HG03139 (cell line): ENCODE measurements at regions not wholly inside any gene's neighbourhood (a gene's known extent, or its start where the extent isn't known, plus 50 kb on each side); places are given as distances from the start of the nearest gene placed in this dataset.

ENCODE experiments used
- ATAC-seq: cut with Tn5 transposase; IDR thresholded peaks from one replicate; pipeline ENCODE4 v1.9.1; 2021; ENCODE audit not compliant: unreplicated experiment

- ATAC-seq, result no peak
These were observed 621.1 kb downstream of the BCL11A start for GRCh38 chr2:59932341-59932740.

GRCh38 chr2:59930430-59930829 lies 623.0 kb downstream of the BCL11A start:
- no peak for ATAC-seq

- no peak for ATAC-seq
These were observed 626.7 kb downstream of the BCL11A start for GRCh38 chr2:59926731-59927130.

- no peak for ATAC-seq
These were observed 628.1 kb downstream of the BCL11A start for GRCh38 chr2:59925321-59925720.

- ATAC-seq, result no peak
These were observed 629.1 kb downstream of the BCL11A start for GRCh38 chr2:59924346-59924745.

GRCh38 chr2:59922450-59922849 lies 631.0 kb downstream of the BCL11A start:
- ATAC-seq, result no peak

GRCh38 chr2:59921743-59922142 lies 631.7 kb downstream of the BCL11A start:
- ATAC-seq, result no peak

GRCh38 chr2:59920961-59921360 lies 632.5 kb downstream of the BCL11A start:
- no peak for ATAC-seq

- no peak for ATAC-seq
These were observed 633.1 kb downstream of the BCL11A start for GRCh38 chr2:59920307-59920706.

GRCh38 chr2:59919579-59919978 lies 633.9 kb downstream of the BCL11A start:
- ATAC-seq, result no peak

- ATAC-seq, result no peak
These were observed 641.4 kb downstream of the BCL11A start for GRCh38 chr2:59912042-59912441.

- no peak for ATAC-seq
These were observed 643.3 kb downstream of the BCL11A start for GRCh38 chr2:59910166-59910565.

- no peak for ATAC-seq
These were observed 644.3 kb downstream of the BCL11A start for GRCh38 chr2:59909147-59909546.

- ATAC-seq, result no peak
These were observed 647.7 kb downstream of the BCL11A start for GRCh38 chr2:59905731-59906130.

- ATAC-seq, result no peak
These were observed 649.4 kb downstream of the BCL11A start for GRCh38 chr2:59903994-59904544.

- no peak for ATAC-seq
These were observed 652.6 kb downstream of the BCL11A start for GRCh38 chr2:59900728-59901452.

- ATAC-seq, result no peak
These were observed 653.8 kb downstream of the BCL11A start for GRCh38 chr2:59899692-59900091.

- ATAC-seq, result no peak
These were observed 656.8 kb downstream of the BCL11A start for GRCh38 chr2:59896499-59897245.

- no peak for ATAC-seq
These were observed 659.8 kb downstream of the BCL11A start for GRCh38 chr2:59893612-59894011.

- ATAC-seq, result no peak
These were observed 661.1 kb downstream of the BCL11A start for GRCh38 chr2:59892398-59892797.

GRCh38 chr2:59889305-59889704 lies 664.1 kb downstream of the BCL11A start:
- no peak for ATAC-seq

GRCh38 chr2:59888706-59889105 lies 664.7 kb downstream of the BCL11A start:
- ATAC-seq, result no peak
